ENCODE measurements at regions not wholly inside any gene's neighbourhood (a gene's known extent, or its start where the extent isn't known, plus 50 kb on each side); places are given as distances from the start of the nearest gene placed in this dataset.

- no peak for TF ChIP-seq POLR2AphosphoS5 (IDR thresholded peaks at IDR 0.05)
- TF ChIP-seq POLR2A (IDR thresholded peaks at IDR 0.05) = no peak
- TF ChIP-seq CTCF (IDR thresholded peaks at IDR 0.05) = no peak
- Histone ChIP-seq H3K4me1 (replicated peaks) (no peaks in the 10 kb centered on the region), H3K27me3 (replicated peaks; ENCODE audit: insufficient read depth) (no peaks in the 10 kb centered on the region), H3K4me3 (no peak overlapping the region), H3K36me3 (no peaks in the 10 kb centered on the region), H3K27ac (no peak overlapping the region), H3K9me3 (no peaks in the 10 kb centered on the region)
- no peak for DNase-seq (ENCODE audit: low spot score)
- intact Hi-C loops (cut with DNase I) = no loop called here
- WGBS = 86% methylated on average over 4 of the region's 4 CpGs
These were observed 75.9 kb upstream of the RPL34 start for GRCh38 chr4:108544481-108544880.

DNA sequence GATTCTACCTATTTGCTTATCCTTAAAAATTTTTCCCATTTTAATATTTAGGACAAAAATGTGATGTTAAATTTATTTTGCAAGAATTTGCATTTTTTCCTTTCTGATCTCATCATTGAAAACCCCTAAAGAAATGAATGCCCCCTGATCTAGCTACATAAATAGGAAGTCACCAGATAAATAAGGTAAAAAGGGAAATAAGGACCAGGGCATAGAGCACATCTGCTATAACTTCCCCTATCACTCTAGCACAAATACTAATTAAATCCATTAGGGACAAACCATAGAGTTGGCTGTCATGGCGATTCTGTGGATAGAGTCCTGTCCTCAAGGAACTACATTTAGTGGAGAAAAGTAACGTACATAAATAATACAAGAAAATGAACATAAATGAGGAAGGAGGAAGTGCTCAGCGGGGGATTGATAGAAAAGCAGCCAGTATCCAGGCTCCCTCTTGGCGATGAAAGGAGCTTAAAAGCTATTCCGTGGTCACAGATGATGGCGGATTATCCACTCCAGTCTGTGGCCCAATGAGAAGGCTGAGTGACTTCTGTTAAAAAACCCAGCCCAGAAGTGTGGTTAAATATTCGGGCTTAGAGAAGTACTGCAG lies 76.9 kb upstream of the RPL34 start:
- no peaks in the 10 kb centered on the region for H3K4me1 ChIP-seq (replicated peaks)
- H3K27me3 ChIP-seq (replicated peaks; ENCODE audit: insufficient read depth) = no peaks in the 10 kb centered on the region
- H3K27ac ChIP-seq = no peak overlapping the region
- intact Hi-C loops (cut with DNase I) = no loop called here
- TF ChIP-seq POLR2AphosphoS5 (IDR thresholded peaks at IDR 0.05) (no peak), POLR2A (IDR thresholded peaks at IDR 0.05) (no peak), CTCF (IDR thresholded peaks at IDR 0.05) (no peak)
- no peaks in the 10 kb centered on the region for H3K36me3 ChIP-seq
- no peak for DNase-seq (ENCODE audit: low spot score)
- no peak overlapping the region for H3K4me3 ChIP-seq
- H3K9me3 ChIP-seq = no peaks in the 10 kb centered on the region
- WGBS = 96% methylated on average over 7 of the region's 7 CpGs

- Histone ChIP-seq H3K4me3 (no peak overlapping the region), H3K27ac (no peak overlapping the region), H3K4me1 (replicated peaks) (no peaks in the 10 kb centered on the region), H3K9me3 (no peaks in the 10 kb centered on the region), H3K36me3 (no peaks in the 10 kb centered on the region), H3K27me3 (replicated peaks; ENCODE audit: insufficient read depth) (no peaks in the 10 kb centered on the region)
- intact Hi-C loops (cut with DNase I) = no loop called here
- WGBS = 50% methylated on average over 2 of the region's 2 CpGs
- TF ChIP-seq POLR2A (IDR thresholded peaks at IDR 0.05) = no peak
- TF ChIP-seq CTCF (IDR thresholded peaks at IDR 0.05) = no peak
- TF ChIP-seq POLR2AphosphoS5 (IDR thresholded peaks at IDR 0.05) = no peak
- DNase-seq (ENCODE audit: low spot score) = no peak
These were observed 79.8 kb upstream of the RPL34 start for GRCh38 chr4:108540536-108540935.

DNA sequence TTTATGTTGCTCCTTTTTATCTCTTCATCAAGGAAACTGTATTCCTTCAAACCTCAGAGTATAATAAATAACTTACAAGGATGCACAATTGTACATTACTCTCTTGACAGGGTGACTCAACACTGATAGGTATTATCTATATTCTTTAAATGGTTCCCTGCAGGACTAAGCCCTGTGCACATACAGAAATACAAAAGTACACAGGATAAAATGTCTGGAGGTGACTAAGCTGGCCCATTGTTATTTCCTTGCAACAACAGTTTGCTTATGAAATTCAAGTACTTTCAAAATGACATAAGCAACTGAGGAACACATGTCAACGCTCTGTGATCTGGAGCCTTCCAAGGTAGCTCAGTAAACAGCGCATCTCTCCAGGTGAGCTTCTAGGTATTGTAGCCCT lies 83.8 kb upstream of the RPL34 start:
- DNase-seq (ENCODE audit: low spot score) = no peak
- Histone ChIP-seq H3K9me3 (no peaks in the 10 kb centered on the region), H3K4me1 (replicated peaks) (no peaks in the 10 kb centered on the region), H3K27me3 (replicated peaks; ENCODE audit: insufficient read depth) (no peaks in the 10 kb centered on the region), H3K36me3 (no peaks in the 10 kb centered on the region), H3K27ac (no peak overlapping the region), H3K4me3 (no peak overlapping the region)
- 84% methylated on average over 2 of the region's 2 CpGs for WGBS
- no peak for TF ChIP-seq POLR2AphosphoS5 (IDR thresholded peaks at IDR 0.05)
- no peak for TF ChIP-seq POLR2A (IDR thresholded peaks at IDR 0.05)
- no peak for TF ChIP-seq CTCF (IDR thresholded peaks at IDR 0.05)
- intact Hi-C loops (cut with DNase I) = no loop called here

DNA sequence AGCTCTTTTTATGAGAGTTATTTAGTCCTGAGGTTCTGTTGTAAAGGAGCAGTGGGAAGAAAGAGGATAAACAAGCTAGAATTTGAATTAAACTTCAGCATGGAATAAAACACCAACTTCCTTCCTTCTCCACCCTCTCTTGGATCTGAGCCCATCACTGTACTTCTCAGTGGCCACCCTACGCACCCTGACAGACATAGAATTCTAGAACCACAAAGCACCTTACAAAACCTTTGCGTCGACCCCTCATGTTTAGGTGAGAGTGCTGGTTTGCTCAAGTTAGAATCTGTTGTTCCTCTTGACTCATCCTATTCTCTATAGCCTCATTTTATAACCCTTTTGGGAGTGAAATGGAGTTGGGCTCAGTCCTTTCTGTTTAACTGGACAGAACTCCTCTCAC lies 84.6 kb upstream of the RPL34 start:
- intact Hi-C loops (cut with DNase I) = no loop called here
- Histone ChIP-seq H3K36me3 (no peaks in the 10 kb centered on the region), H3K27ac (no peak overlapping the region), H3K4me1 (replicated peaks) (no peaks in the 10 kb centered on the region), H3K4me3 (no peak overlapping the region), H3K27me3 (replicated peaks; ENCODE audit: insufficient read depth) (no peaks in the 10 kb centered on the region), H3K9me3 (no peaks in the 10 kb centered on the region)
- no peak for DNase-seq (ENCODE audit: low spot score)
- 52% methylated on average over 3 of the region's 3 CpGs for WGBS
- TF ChIP-seq POLR2AphosphoS5 (IDR thresholded peaks at IDR 0.05) (no peak), POLR2A (IDR thresholded peaks at IDR 0.05) (no peak), CTCF (IDR thresholded peaks at IDR 0.05) (no peak)

Data from prostate gland (tissue), 2 donors.